GM19463 (cell line): ENCODE measurements at regions not wholly inside any gene's neighbourhood (a gene's known extent, or its start where the extent isn't known, plus 50 kb on each side); places are given as distances from the start of the nearest gene placed in this dataset.
A peak's percentile ranks its signal among the peaks of the same experiment; 100 is the strongest.

Experiments used
- ATAC-seq: cut with Tn5 transposase; IDR thresholded peaks from one replicate; pipeline ENCODE4 v1.9.1; 2021; ENCODE audit warnings: mild to moderate bottlenecking, moderate library complexity; ENCODE audit not compliant: unreplicated experiment

- ATAC-seq = peak; percentile 73
Measured at GRCh38 chr15:47824147-47824546, 106.8 kb downstream of the SEMA6D start.

- no peak for ATAC-seq
Measured at GRCh38 chr15:47829667-47830066, 112.4 kb downstream of the SEMA6D start.

- no peak for ATAC-seq
Measured at GRCh38 chr15:47834093-47834492, 116.8 kb downstream of the SEMA6D start.

- ATAC-seq = no peak
Measured at GRCh38 chr15:47839233-47839825, 122.0 kb downstream of the SEMA6D start.

DNA sequence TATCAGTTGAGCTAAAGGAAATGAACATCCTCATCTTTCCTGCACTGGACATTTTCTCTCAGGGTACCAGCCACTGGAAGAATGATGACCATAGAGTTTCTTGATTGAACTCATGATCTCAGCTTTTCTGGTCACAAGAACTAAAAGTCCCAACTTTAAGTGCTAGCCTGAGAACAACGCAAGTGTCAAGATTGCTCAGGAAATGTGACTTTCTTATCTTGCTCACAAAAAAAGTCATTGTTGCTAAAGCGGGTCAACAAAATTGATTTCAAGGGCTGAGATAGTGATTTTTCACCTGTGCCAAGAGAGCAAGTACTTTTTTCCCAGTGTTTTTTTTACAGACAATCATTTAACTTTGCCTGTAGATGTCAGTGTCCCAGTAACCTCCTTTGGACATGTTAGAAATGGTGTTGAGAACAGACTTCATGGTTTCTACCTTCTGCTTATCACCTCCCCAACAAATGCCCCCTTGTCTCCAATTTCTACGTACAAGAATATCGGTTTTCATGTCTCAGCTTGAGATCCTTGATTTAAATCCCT, 125.9 kb downstream of the SEMA6D start:
- no peak for ATAC-seq

DNA sequence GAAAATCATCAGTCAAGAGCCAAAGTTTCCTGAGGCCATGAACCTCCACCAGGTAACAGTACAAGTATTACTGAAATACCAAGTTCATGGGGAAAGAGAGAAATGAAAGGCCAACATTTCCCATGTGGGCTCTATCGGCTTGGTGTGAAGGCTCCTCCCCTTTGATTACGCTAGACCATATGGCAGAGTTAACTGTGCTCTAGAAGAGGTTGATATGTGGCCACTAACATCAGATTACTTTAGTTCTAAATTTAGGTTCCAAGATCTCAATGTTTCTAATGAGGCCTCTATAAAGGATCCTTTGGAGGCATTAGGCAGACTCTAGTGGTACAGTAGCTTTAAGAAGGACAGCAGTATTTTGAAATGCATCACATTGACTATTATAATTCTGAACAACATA, 127.1 kb downstream of the SEMA6D start:
- no peak for ATAC-seq

DNA sequence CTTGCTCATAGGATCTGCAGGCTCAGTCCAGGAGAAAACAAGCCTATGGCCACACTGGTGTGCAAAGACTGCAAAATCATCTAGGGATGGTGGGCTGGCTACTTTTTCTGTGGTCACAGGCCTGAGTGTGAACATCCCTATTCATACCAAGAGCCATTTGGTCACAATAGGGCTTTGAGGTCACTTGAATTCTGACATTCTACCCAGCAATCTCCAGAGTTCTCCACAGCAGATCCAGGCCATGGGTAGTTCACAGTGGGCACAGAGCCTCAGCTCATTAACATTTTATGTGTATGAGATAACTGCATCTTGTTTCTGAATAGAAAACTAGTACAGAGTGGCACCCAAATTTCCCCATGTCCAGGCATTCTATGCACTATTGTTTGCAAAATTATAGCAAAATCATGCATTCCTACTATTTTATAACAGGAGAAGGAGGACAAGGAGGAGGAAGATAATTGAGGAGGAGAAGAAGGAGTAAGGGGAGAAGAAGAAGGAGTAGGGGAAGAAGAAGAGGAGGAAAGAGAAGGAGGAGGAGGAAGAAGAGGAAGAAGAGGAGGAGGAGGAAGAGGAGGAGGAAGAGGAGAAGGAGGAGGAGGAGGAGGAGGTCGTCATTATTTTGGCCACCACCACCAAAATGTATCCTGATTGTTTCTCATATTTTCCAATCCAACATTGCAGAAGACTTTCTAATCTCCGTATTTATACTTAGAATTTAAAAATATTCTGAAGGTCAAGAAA, 129.0 kb downstream of the SEMA6D start:
- no peak for ATAC-seq

DNA sequence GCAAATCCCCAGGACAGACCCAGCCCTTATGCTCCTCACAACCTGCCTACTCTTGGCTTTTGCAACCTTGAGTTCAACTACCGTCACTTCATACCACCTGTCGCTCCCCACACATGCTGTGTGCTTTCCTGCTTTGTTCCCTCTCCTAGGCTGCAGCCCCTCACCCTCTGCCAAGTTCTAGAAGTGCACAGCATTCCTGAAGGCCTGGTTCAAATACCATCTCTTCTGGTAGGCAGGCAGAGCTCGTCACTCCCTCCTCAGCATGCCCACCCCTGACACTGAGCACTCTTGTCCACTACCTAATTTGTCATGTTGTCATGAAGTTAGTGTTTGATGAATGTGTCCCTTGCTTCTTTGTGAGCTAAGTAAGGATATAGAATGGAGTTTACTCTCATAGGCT, 129.6 kb downstream of the SEMA6D start:
- ATAC-seq = no peak

DNA sequence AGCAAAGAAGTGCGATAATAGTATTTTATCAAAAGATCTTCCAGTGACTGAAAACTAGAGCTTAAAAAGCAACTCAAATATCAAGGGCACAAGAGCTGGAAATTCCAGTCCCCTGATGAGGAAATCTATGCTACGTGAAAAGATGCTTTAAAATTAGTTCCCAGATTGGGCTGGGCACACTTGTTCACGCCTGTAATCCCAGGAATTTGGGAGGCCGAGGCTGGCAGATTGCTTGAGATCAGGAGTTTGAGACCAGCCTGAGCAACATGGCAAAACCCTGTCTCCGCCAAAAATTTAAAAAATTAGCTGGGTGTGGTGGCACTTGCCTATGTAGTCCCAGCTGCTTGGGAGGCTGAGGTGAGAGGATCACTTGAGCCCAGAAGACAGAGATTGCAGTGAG, 138.8 kb downstream of the SEMA6D start:
- ATAC-seq = no peak

DNA sequence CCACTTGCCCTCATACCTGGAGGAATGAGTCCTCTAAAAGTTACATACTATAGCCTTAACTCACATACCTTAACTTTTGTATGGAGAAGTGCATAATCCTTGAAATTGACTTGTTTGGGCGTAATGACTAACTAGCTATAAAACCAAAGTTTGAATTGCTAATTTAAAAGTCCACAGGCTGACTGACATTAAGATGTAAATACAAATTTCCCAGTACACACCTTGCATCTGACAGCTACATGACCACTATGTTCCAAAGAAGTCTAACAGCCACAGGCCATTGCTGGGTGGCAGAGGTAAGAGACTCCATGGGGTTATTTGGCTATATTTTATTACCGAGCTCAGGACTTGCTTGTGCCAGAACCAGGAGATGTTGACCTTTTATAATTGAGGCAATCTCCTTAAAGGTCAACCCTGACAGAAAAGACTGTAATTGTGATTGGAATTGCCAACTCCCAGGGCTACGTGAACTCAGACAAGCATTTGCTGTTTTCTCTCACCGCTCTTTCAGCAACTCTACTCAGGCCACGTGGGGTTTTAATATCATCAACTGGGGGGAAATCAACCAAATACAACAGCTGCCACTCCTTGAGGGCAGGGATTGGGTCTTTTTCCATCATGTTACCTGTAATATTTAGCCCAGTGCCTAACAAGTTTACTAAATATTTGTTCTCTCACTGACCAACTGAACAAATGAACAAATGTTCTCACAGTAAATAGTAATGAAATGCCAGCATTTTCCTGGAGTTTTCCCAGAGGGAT, 139.9 kb downstream of the SEMA6D start:
- no peak for ATAC-seq

- ATAC-seq = no peak
Measured at GRCh38 chr15:47857776-47858167, 140.5 kb downstream of the SEMA6D start.

DNA sequence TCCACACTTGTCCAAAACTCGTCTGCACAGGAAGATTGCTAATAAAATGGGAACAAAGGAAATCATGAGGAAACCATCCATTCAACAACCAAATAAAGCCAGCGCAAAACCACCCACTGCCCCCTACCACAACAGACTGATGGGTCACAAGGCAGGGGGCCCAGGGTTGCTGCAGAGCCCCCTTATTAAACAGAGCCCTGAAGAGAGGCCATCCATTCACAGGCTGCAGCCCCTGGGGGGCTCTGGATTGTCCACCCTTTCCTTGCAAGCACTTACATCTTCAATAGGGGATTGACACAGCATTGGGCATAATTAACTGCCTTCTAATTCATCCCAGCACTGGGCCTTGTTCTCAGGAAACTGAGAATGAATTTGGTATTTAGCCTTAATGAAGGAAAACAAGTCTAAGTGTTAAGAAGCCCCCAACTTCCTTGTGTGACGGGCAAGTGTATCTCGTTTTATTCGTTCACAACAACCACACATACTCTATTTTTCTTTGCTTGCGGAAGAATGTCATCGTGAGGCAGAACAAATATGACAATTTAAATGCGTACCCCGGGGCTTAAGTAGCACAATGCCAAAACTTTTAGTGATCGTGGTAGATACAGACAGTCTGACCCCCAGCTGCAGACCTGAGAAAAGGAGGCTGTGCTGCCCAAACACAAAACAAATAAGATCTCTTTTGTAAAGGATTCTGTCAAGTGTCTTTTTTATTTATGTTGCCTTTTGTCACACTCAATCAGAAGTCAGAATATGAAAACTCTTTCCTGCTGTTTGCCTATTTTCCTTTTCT, 144.0 kb downstream of the SEMA6D start:
- no peak for ATAC-seq

- peak; percentile 63 for ATAC-seq
Measured at GRCh38 chr15:47862402-47862801, 145.1 kb downstream of the SEMA6D start.

- ATAC-seq = no peak
Measured at GRCh38 chr15:47866446-47866845, 149.1 kb downstream of the SEMA6D start.

- ATAC-seq = no peak
Measured at GRCh38 chr15:47870300-47870955, 153.1 kb downstream of the SEMA6D start.

DNA sequence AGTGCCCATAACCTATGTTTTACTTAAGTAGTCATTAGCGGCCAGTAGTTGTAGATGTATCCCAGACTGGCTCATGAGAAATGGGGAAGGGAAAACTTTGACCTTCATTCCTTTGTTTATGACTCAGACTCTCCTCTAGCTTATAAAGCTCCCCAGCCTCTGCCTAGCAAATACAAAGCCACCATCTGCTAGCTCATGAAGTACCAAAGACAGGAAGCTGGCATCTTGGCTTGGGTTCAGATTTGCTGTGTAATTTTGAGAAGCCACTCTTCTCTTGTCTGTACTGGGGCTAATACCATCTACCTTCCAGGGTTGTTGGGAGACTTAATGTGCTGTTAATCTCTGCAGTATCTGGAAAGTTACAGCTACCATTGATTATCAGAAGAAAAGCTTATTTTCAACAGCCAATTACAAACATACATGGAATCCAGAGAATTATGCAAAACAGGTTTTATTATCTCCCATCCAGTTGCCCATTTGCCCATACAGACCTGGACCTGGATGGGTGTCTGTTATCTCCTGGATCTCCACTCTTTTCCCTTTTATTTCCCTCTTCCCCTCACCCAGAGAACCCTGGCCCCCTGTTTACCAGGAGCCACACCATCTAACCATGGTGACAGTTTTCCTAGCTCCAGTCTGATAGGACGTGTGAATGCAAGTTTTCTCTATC, 153.8 kb downstream of the SEMA6D start:
- ATAC-seq = no peak

- no peak for ATAC-seq
Measured at GRCh38 chr15:47872208-47872607, 154.9 kb downstream of the SEMA6D start.

- no peak for ATAC-seq
Measured at GRCh38 chr15:47872869-47873432, 155.6 kb downstream of the SEMA6D start.

- ATAC-seq = no peak
Measured at GRCh38 chr15:47876986-47877385, 159.7 kb downstream of the SEMA6D start.

DNA sequence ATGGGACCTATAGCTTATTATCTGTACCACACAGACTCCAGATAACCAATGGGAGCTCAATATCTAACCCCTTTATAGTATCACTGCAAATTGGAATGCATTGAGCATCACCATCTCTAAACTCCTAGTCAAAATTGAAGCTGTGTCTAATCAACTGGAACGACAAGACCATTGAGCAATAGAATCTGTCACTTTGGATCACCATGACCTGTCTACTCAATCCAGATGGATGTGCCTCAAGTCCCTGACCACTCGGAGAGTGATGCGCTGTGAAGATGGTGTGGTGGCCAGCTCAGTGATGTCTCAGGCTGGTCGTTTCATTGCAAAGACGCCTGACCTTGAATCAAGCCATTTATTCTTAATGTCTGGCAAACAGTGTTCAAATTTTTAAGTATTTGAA, 160.5 kb downstream of the SEMA6D start:
- no peak for ATAC-seq
